WTC11 (cell line): ENCODE measurements at regions not wholly inside any gene's neighbourhood (a gene's known extent, or its start where the extent isn't known, plus 50 kb on each side); places are given as distances from the start of the nearest gene placed in this dataset.

ENCODE experiments used
- ATAC-seq: fragments of 200-7000 bp; cut with Tn5 transposase; 2 replicates; pipeline ENCODE4 v1.10.0; 2021; ENCODE audit warnings: mild to moderate bottlenecking, moderate library complexity
- CTCF ChIA-PET: fragments of 300-600 bp; sonication (Branson Sonifier 250); formaldehyde crosslinking; loops from one replicate; lab custom pipeline; 2021; ENCODE audit warnings: antibody characterized with exemption; lab: Charles Lee
- POLR2A ChIA-PET: fragments of 350-600 bp; sonication (Branson Sonifier 250); formaldehyde crosslinking; loops from one replicate; lab custom pipeline; 2021; ENCODE audit warnings: antibody characterized with exemption; lab: Charles Lee
- DNase-seq: peaks from one replicate; pipeline ENCODE4 v3.0.0; 2021; ENCODE audit warnings: low spot score
- H3K27ac Mint-ChIP-seq: 2 replicates; pipeline ENCODE4 v1.8.0; 2021; ENCODE audit warnings: mixed read lengths
- H3K27me3 Mint-ChIP-seq: 2 replicates; pipeline ENCODE4 v1.8.0; 2021; ENCODE audit warnings: low read depth, mild to moderate bottlenecking, moderate library complexity, mixed read lengths
- H3K36me3 Mint-ChIP-seq: 2 replicates; pipeline ENCODE4 v1.8.0; 2021; ENCODE audit warnings: mixed read lengths
- H3K4me1 Mint-ChIP-seq: 2 replicates; pipeline ENCODE4 v1.8.0; 2022; ENCODE audit warnings: mixed read lengths
- H3K4me3 Mint-ChIP-seq: 2 replicates; pipeline ENCODE4 v1.8.0; 2021; ENCODE audit warnings: mild to moderate bottlenecking, moderate library complexity, mixed read lengths
- H3K9me3 Mint-ChIP-seq: 2 replicates; pipeline ENCODE4 v1.8.0; 2021; ENCODE audit warnings: mixed read lengths
- ATF6 ChIP-seq: sonication (generic); formaldehyde crosslinking; IDR thresholded peaks from 2 replicates; pipeline ENCODE4 v1.8.1; 2023; ENCODE audit warnings: mild to moderate bottlenecking, missing genetic modification reagents
- E2F4 ChIP-seq: sonication (generic); formaldehyde crosslinking; IDR thresholded peaks from 2 replicates; pipeline ENCODE4 v1.8.1; 2022; ENCODE audit warnings: low read depth, mild to moderate bottlenecking, moderate library complexity, missing genetic modification reagents, borderline replicate concordance
- ERG ChIP-seq: fragments of 250-450 bp; sonication (Bioruptor Pico); IDR thresholded peaks from 2 replicates; pipeline ENCODE4 v1.8.0; 2021; ENCODE audit warnings: mild to moderate bottlenecking
- ETV6 ChIP-seq: sonication (generic); formaldehyde crosslinking; IDR thresholded peaks from 2 replicates; pipeline ENCODE4 v1.8.1; 2022; ENCODE audit warnings: mild to moderate bottlenecking, missing genetic modification reagents
- FOXJ3 ChIP-seq: sonication (generic); formaldehyde crosslinking; IDR thresholded peaks from 2 replicates; pipeline ENCODE4 v1.9.0; 2021; ENCODE audit warnings: missing genetic modification reagents, mild to moderate bottlenecking, borderline replicate concordance
- FOXK1 ChIP-seq: sonication (generic); formaldehyde crosslinking; IDR thresholded peaks from 2 replicates; pipeline ENCODE4 v1.8.0; 2022; ENCODE audit warnings: mild to moderate bottlenecking, moderate library complexity, missing genetic modification reagents
- FOXP4 ChIP-seq: sonication (generic); formaldehyde crosslinking; IDR thresholded peaks from 2 replicates; pipeline ENCODE4 v1.8.0; 2022; ENCODE audit warnings: mild to moderate bottlenecking, missing genetic modification reagents
- JUN ChIP-seq: sonication (generic); formaldehyde crosslinking; IDR thresholded peaks from 2 replicates; pipeline ENCODE4 v1.8.0; 2023; ENCODE audit warnings: mild to moderate bottlenecking, missing genetic modification reagents
- NFE2L1 ChIP-seq: sonication (generic); formaldehyde crosslinking; IDR thresholded peaks from 2 replicates; pipeline ENCODE4 v1.8.1; 2023; ENCODE audit warnings: missing genetic modification reagents
- NR2C2 ChIP-seq: sonication (generic); formaldehyde crosslinking; IDR thresholded peaks from 2 replicates; pipeline ENCODE4 v1.8.0; 2022; ENCODE audit warnings: mild to moderate bottlenecking, missing genetic modification reagents
- ZNF138 ChIP-seq: sonication (generic); formaldehyde crosslinking; conservative IDR thresholded peaks from 2 replicates; pipeline ENCODE4 v1.8.1; 2022; ENCODE audit warnings: mild to moderate bottlenecking, moderate library complexity, missing genetic modification reagents
- ZNF219 ChIP-seq: sonication (generic); formaldehyde crosslinking; IDR thresholded peaks from 2 replicates; pipeline ENCODE4 v1.8.0; 2023; ENCODE audit warnings: missing genetic modification reagents, mild to moderate bottlenecking, borderline replicate concordance
- ZNF232 ChIP-seq: sonication (generic); formaldehyde crosslinking; IDR thresholded peaks from 2 replicates; pipeline ENCODE4 v1.8.0; 2022; ENCODE audit warnings: mild to moderate bottlenecking, missing genetic modification reagents
- ZNF317 ChIP-seq: sonication (generic); formaldehyde crosslinking; IDR thresholded peaks from 2 replicates; pipeline ENCODE4 v1.8.1; 2023; ENCODE audit warnings: low read depth, mild to moderate bottlenecking, moderate library complexity, missing genetic modification reagents, borderline replicate concordance
- ZNF512 ChIP-seq: sonication (generic); formaldehyde crosslinking; IDR thresholded peaks from 2 replicates; pipeline ENCODE4 v1.8.1; 2022; ENCODE audit warnings: missing genetic modification reagents, borderline replicate concordance
- ZNF532 ChIP-seq: fragments of 250-450 bp; sonication (Bioruptor Pico); IDR thresholded peaks from 2 replicates; pipeline ENCODE4 v1.9.0; 2021; ENCODE audit warnings: mild to moderate bottlenecking, borderline replicate concordance

GRCh38 chr2:147759536-147759935 lies 85.3 kb upstream of the ACVR2A start:
- Mint-ChIP-seq H3K9me3 (peaks cover 16% of the 10 kb centered on the region), H3K27ac (no peak overlapping the region), H3K4me1 (peaks cover 19% of the 10 kb centered on the region), H3K36me3 (peaks cover 8% of the 10 kb centered on the region), H3K4me3 (no peak overlapping the region), H3K27me3 (peaks cover 24% of the 10 kb centered on the region)
- ChIA-PET CTCF (no interaction called here), POLR2A (no interaction called here)
- no peak for TF ChIP-seq NFE2L1 (CRISPR knock-in tag)
- TF ChIP-seq ZNF512 (CRISPR knock-in tag) = no peak
- no peak for TF ChIP-seq ATF6 (CRISPR knock-in tag)
- ATAC-seq (no peak), DNase-seq (no peak)

- peaks cover 4% of the 10 kb centered on the region for H3K36me3 Mint-ChIP-seq
- H3K9me3 Mint-ChIP-seq = peaks cover 9% of the 10 kb centered on the region
- ChIA-PET CTCF (no interaction called here), POLR2A (no interaction called here)
- no peak for ATAC-seq
- no peak overlapping the region for H3K4me3 Mint-ChIP-seq
- peaks cover 19% of the 10 kb centered on the region for H3K4me1 Mint-ChIP-seq
- TF ChIP-seq ERG (CRISPR knock-in tag) (no peak), ZNF532 (CRISPR knock-in tag) (no peak), ZNF317 (CRISPR knock-in tag) (no peak), ETV6 (CRISPR knock-in tag) (no peak), NR2C2 (CRISPR knock-in tag) (no peak), JUN (no peak), FOXK1 (CRISPR knock-in tag) (no peak), FOXP4 (CRISPR knock-in tag) (no peak), ZNF232 (CRISPR knock-in tag) (no peak), ZNF138 (CRISPR knock-in tag) (no peak), FOXJ3 (CRISPR knock-in tag) (no peak), ZNF219 (CRISPR knock-in tag) (no peak), NFE2L1 (CRISPR knock-in tag) (no peak), E2F4 (CRISPR knock-in tag) (no peak)
- peaks cover 30% of the 10 kb centered on the region for H3K27me3 Mint-ChIP-seq
- DNase-seq = no peak
- no peak overlapping the region for H3K27ac Mint-ChIP-seq
Observed at GRCh38 chr2:147758821-147759220, 86.0 kb upstream of the ACVR2A start.
